ENCODE measurements at regions not wholly inside any gene's neighbourhood (a gene's known extent, or its start where the extent isn't known, plus 50 kb on each side); places are given as distances from the start of the nearest gene placed in this dataset.

- TF ChIP-seq BHLHE40 (IDR thresholded peaks at IDR 0.05; ENCODE audit: borderline replicate concordance) (no peak), HDGF (IDR thresholded peaks at IDR 0.05; ENCODE audit: borderline replicate concordance) (no peak), SP1 (IDR thresholded peaks at IDR 0.05) (no peak), LEF1 (IDR thresholded peaks at IDR 0.05; ENCODE audit: borderline replicate concordance) (no peak), TARDBP (IDR thresholded peaks at IDR 0.05) (no peak), FOXM1 (IDR thresholded peaks at IDR 0.05; ENCODE audit: borderline replicate concordance) (no peak), FOXA1 (IDR thresholded peaks at IDR 0.05) (no peak), NFRKB (IDR thresholded peaks at IDR 0.05) (no peak), SUZ12 (IDR thresholded peaks at IDR 0.05) (no peak), ZNF384 (IDR thresholded peaks at IDR 0.05) (no peak)
Measured at GRCh38 chr18:78239090-78239457, 740.5 kb upstream of the SALL3 start.
